ENCODE measurements at regions not wholly inside any gene's neighbourhood (a gene's known extent, or its start where the extent isn't known, plus 50 kb on each side); places are given as distances from the start of the nearest gene placed in this dataset.

DNA sequence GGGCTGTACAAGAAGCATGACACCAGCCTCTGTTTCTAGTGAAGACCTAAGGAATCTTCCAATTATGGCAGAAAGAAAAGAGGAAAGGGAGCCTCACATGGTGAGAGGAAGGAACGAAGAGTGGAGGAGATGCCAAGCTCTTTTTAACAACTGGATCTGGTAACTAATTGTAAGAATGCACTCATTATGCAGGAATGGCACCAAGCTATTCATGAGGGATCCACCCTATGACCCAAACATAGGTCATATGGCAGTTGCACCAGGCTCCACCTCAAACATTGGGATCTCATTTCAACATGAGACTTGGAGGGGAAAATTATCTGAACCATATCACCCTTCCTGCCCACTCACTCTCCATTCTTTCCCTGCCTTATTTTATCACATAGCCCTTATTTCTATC lies 496.0 kb upstream of the SPTLC3 start:
- no peaks in the 10 kb centered on the region for H3K27me3 ChIP-seq (replicated peaks in 1 of 7)
- 46 to 78% (median 64%) methylated on average over 1 of the region's 1 CpG for WGBS, 5 donors
- TF ChIP-seq POLR2A (IDR thresholded peaks at IDR 0.05) (no peak), CTCF (IDR thresholded peaks at IDR 0.05 in 8 of 11, conservative IDR thresholded peaks at IDR 0.05 in 3 of 11) (no peak), POLR2AphosphoS5 (IDR thresholded peaks at IDR 0.05) (no peak)
- peaks cover 0 to 6% (median 0%) of the 10 kb centered on the region in 8 donors for H3K9me3 ChIP-seq
- intact Hi-C loops (cut with DNase I; ENCODE audit: low total_unique reads) = no loop called here
- H3K27ac ChIP-seq = no peak overlapping the region
- H3K4me3 ChIP-seq = no peak overlapping the region
- no peaks in the 10 kb centered on the region for H3K36me3 ChIP-seq
- H3K4me1 ChIP-seq = no peaks in the 10 kb centered on the region
- no peak for DNase-seq

- WGBS, 5 donors = 86 to 95% (median 87%) methylated on average over 3 of the region's 3 CpGs
- no peak overlapping the region for H3K4me3 ChIP-seq
- intact Hi-C loops (cut with DNase I; ENCODE audit: low total_unique reads) = no loop called here
- no peak for TF ChIP-seq POLR2AphosphoS5 (IDR thresholded peaks at IDR 0.05)
- TF ChIP-seq CTCF (IDR thresholded peaks at IDR 0.05 in 8 of 11, conservative IDR thresholded peaks at IDR 0.05 in 3 of 11) = no peak
- no peak for TF ChIP-seq POLR2A (IDR thresholded peaks at IDR 0.05)
- H3K27ac ChIP-seq = no peak overlapping the region
- no peaks in the 10 kb centered on the region for H3K36me3 ChIP-seq
- DNase-seq = no peak
- peaks cover 0 to 11% (median 2%) of the 10 kb centered on the region in 8 donors for H3K9me3 ChIP-seq
- H3K27me3 ChIP-seq (replicated peaks in 1 of 7) = no peaks in the 10 kb centered on the region
- no peaks in the 10 kb centered on the region for H3K4me1 ChIP-seq
Observed at GRCh38 chr20:12528104-12528503, 480.7 kb upstream of the SPTLC3 start.

DNA sequence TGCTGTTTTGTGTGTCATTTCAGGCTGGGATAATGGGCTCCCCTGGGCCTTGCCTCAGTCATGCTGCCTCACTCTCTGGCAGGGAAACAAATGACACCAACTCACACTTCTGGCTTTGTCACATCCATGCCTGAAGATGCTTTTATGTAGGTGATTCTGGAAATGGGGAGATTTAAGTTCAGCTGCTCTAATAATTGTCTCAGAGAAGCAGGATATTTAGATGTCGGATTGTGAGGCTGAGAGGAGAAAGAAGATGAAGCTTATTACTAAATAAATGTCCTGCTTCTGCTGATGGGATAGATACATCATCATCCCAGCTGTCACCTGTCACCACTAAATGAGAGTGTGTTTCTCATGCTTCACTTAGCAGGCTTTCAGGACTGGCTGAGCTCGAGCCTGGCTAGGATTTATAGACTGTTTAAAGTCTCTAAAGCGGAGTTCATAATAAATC lies 480.2 kb upstream of the SPTLC3 start:
- H3K27me3 ChIP-seq (replicated peaks in 1 of 7) = no peaks in the 10 kb centered on the region
- 41 to 56% (median 46%) methylated on average over 3 of the region's 3 CpGs for WGBS, 5 donors
- H3K9me3 ChIP-seq = peaks cover 0 to 14% (median 2%) of the 10 kb centered on the region in 8 donors
- H3K36me3 ChIP-seq = no peaks in the 10 kb centered on the region
- no peaks in the 10 kb centered on the region for H3K4me1 ChIP-seq
- DNase-seq = no peak
- no peak overlapping the region for H3K4me3 ChIP-seq
- no peak overlapping the region for H3K27ac ChIP-seq
- intact Hi-C loops (cut with DNase I; ENCODE audit: low total_unique reads) = no loop called here
- TF ChIP-seq POLR2AphosphoS5 (IDR thresholded peaks at IDR 0.05) = no peak
- no peak for TF ChIP-seq POLR2A (IDR thresholded peaks at IDR 0.05)
- TF ChIP-seq CTCF (IDR thresholded peaks at IDR 0.05 in 8 of 11, conservative IDR thresholded peaks at IDR 0.05 in 3 of 11) = no peak

DNA sequence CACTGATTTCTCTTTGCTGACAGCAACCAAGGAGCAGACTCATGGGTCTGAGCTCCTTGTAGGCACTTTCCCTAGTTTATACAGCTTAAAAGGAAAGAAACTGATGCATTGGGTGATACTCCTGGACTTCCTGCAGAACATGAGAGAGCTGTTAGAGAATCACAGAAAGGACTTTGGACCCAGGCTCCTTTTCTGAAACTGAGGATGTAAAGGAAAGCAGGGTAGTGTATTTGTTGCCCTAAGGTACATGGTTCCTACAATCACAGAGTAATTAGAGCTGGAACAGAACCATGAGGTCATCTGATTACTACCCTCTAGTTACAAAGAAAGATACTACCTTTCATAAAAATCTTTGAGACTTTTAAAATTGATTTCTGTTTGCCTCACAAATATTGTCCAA lies 477.1 kb upstream of the SPTLC3 start:
- peaks cover 0 to 14% (median 4%) of the 10 kb centered on the region in 8 donors for H3K9me3 ChIP-seq
- intact Hi-C loops (cut with DNase I; ENCODE audit: low total_unique reads) = no loop called here
- no peak for TF ChIP-seq CTCF (IDR thresholded peaks at IDR 0.05 in 8 of 11, conservative IDR thresholded peaks at IDR 0.05 in 3 of 11)
- TF ChIP-seq POLR2AphosphoS5 (IDR thresholded peaks at IDR 0.05) = no peak
- TF ChIP-seq POLR2A (IDR thresholded peaks at IDR 0.05) = no peak

More for the DNA sequence above, 477.1 kb upstream of the SPTLC3 start:
- no peak for DNase-seq
- H3K4me1 ChIP-seq = no peaks in the 10 kb centered on the region
- H3K4me3 ChIP-seq = no peak overlapping the region
- no peak overlapping the region for H3K27ac ChIP-seq
- no peaks in the 10 kb centered on the region for H3K27me3 ChIP-seq (replicated peaks in 1 of 7)
- H3K36me3 ChIP-seq = no peaks in the 10 kb centered on the region
